ENCODE measurements at regions not wholly inside any gene's neighbourhood (a gene's known extent, or its start where the extent isn't known, plus 50 kb on each side); places are given as distances from the start of the nearest gene placed in this dataset.

DNA sequence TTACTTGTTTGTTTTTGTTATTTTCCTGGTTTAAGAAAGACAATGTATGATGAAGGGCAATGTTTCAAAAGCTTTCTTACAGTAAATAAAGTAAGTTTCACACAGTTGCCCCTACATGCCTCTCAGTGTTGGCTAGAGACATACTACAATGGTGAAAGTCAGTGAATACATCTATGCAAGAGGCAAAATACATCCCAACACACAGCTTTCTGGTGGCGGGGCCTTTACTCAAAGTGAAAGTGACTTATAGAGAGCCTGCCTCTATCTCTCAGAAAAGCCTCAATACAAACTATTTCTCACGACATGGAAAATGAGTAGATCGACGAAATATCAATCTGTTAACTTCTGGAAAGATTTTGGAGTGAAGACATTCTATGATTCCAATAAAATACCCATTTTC is 122.3 kb downstream of the SLC30A10 start:
- Histone ChIP-seq H3K36me3 (ENCODE audit: low read depth, low read length) (no peaks in the 10 kb centered on the region), H3K79me2 (ENCODE audit: low read length) (no peaks in the 10 kb centered on the region), H3F3A (ENCODE audit: low read length, unreplicated experiment) (no peaks in the 10 kb centered on the region), H4K20me1 (ENCODE audit: low read length) (no peaks in the 10 kb centered on the region), H3K27me3 (ENCODE audit: low read length) (no peaks in the 10 kb centered on the region), H2AFZ (ENCODE audit: low read length) (no peak overlapping the region), H3K9me2 (replicated peaks; ENCODE audit: low read length) (no peaks in the 10 kb centered on the region), H3K4me2 (ENCODE audit: low read length) (no peak overlapping the region), H3K27ac (ENCODE audit: low read length) (no peak overlapping the region), H3K4me3 (ENCODE audit: low read length) (no peak overlapping the region), H3K9ac (ENCODE audit: low read length) (no peak overlapping the region), H3K4me1 (ENCODE audit: insufficient read depth, low read length) (peaks cover 6% of the 10 kb centered on the region; the same call in 1 of the 2 replicates), H3K9me3 (ENCODE audit: low read length) (no peaks in the 10 kb centered on the region)
- no peak for TF ChIP-seq EZH2phosphoT487 (IDR thresholded peaks at IDR 0.05; ENCODE audit: borderline replicate concordance, low read length)
- TF ChIP-seq, protein P1, sequence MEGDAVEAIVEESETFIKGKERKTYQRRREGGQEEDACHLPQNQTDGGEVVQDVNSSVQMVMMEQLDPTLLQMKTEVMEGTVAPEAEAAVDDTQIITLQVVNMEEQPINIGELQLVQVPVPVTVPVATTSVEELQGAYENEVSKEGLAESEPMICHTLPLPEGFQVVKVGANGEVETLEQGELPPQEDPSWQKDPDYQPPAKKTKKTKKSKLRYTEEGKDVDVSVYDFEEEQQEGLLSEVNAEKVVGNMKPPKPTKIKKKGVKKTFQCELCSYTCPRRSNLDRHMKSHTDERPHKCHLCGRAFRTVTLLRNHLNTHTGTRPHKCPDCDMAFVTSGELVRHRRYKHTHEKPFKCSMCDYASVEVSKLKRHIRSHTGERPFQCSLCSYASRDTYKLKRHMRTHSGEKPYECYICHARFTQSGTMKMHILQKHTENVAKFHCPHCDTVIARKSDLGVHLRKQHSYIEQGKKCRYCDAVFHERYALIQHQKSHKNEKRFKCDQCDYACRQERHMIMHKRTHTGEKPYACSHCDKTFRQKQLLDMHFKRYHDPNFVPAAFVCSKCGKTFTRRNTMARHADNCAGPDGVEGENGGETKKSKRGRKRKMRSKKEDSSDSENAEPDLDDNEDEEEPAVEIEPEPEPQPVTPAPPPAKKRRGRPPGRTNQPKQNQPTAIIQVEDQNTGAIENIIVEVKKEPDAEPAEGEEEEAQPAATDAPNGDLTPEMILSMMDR (conservative IDR thresholded peaks at IDR 0.05; ENCODE audit: low read depth, low read length): no peak
- CTCF ChIA-PET: no interaction called here
- POLR2A ChIA-PET (ENCODE audit: unreplicated experiment): interaction anchor here (0.6 kb wide), 1 partner anchor 71 kb away, joined by 3 read pairs; no protein-coding TSS in a partner anchor
- DNase-seq: no peak
- ATAC-seq: no peak
- intact Hi-C loops (cut with micrococcal nuclease): no loop called here
- no TSS peak for BruUV-seq (replicated peaks)

DNA sequence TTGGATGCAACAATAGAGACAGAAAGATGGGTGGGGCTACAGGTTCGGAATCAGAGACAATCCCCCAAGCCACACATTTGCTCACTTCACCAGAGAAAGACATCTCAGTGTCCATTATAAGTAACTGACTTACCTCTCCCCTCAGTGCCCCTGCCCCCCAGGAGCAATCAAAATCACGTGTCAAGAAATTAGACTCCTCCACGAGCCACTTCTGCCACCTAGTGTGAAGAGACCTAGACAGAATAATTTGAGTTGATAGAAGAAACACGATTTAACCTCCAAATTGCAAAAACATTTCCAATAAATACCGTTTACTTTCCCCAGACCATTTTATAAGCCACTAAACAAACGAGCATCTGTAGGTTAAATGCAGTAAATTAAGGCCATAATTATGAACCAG is 123.2 kb downstream of the SLC30A10 start:
- no peak for TF ChIP-seq EZH2phosphoT487 (IDR thresholded peaks at IDR 0.05; ENCODE audit: borderline replicate concordance, low read length)
- TF ChIP-seq, protein P1 (conservative IDR thresholded peaks at IDR 0.05; ENCODE audit: low read depth, low read length): peak; percentile 97
- no peak overlapping the region for H3K4me2 ChIP-seq (ENCODE audit: low read length)
- BruUV-seq (replicated peaks): no TSS peak
- H3K27ac ChIP-seq (ENCODE audit: low read length): no peak overlapping the region
- H3K4me1 ChIP-seq (ENCODE audit: insufficient read depth, low read length): peaks cover 6% of the 10 kb centered on the region; the same call in 1 of the 2 replicates
- no peak overlapping the region for H3K9ac ChIP-seq (ENCODE audit: low read length)
- ChIA-PET POLR2A (ENCODE audit: unreplicated experiment) (no interaction called here), CTCF (no interaction called here)
- no peaks in the 10 kb centered on the region for H3F3A ChIP-seq (ENCODE audit: low read length, unreplicated experiment)
- H3K36me3 ChIP-seq (ENCODE audit: low read depth, low read length): no peaks in the 10 kb centered on the region
- no peaks in the 10 kb centered on the region for H3K79me2 ChIP-seq (ENCODE audit: low read length)
- H2AFZ ChIP-seq (ENCODE audit: low read length): no peak overlapping the region
- DNase-seq (peak; percentile 68), ATAC-seq (peak; percentile 50; the same call in 1 of the 2 replicates)
- intact Hi-C loops (cut with micrococcal nuclease): no loop called here
- H3K9me2 ChIP-seq (replicated peaks; ENCODE audit: low read length): no peaks in the 10 kb centered on the region
- H3K27me3 ChIP-seq (ENCODE audit: low read length): no peaks in the 10 kb centered on the region
- H3K4me3 ChIP-seq (ENCODE audit: low read length): no peak overlapping the region
- no peaks in the 10 kb centered on the region for H3K9me3 ChIP-seq (ENCODE audit: low read length)
- H4K20me1 ChIP-seq (ENCODE audit: low read length): no peaks in the 10 kb centered on the region

DNA sequence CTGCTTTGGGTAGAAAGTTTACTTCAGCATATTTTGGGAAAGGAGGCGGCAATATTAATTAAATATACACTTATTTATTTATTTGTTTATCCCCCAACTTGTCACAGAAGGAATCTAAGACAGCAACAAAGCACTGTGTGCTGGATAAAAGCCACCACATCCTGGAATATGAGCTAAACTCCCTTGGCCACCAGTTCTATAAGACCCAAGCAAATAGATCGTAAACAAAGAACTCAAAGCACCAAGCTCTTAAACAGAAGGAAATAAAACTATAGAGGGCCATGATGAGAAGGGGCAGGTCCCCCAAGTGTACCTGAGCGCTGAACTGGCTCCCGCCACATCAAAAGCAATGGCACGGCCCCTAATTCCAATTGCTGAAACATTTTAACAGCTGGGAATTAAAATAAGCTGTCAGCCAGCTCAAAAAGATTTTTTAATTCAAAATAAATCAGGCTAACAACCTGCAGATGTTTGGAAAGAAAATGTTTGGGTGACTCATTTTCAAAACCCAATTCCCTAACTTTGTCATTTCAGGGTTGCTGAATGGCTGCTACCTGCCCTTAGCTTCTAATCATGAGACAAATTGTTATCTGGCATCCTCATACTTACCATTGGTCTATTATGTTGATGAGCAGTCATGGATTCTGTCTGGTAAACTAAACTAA is 127.1 kb downstream of the SLC30A10 start:
- no peak for ATAC-seq
- POLR2A ChIA-PET (ENCODE audit: unreplicated experiment): interaction anchor here (0.7 kb wide), 1 partner anchor 1494 kb away, joined by 15 read pairs; no protein-coding TSS in a partner anchor
- BruUV-seq (replicated peaks): no TSS peak
- Histone ChIP-seq H3K4me3 (ENCODE audit: low read length) (no peak overlapping the region), H3K4me1 (ENCODE audit: insufficient read depth, low read length) (peaks cover 16% of the 10 kb centered on the region), H2AFZ (ENCODE audit: low read length) (no peak overlapping the region), H3K9me3 (ENCODE audit: low read length) (no peaks in the 10 kb centered on the region), H3K4me2 (ENCODE audit: low read length) (no peak overlapping the region), H3K36me3 (ENCODE audit: low read depth, low read length) (no peaks in the 10 kb centered on the region), H3K9me2 (replicated peaks; ENCODE audit: low read length) (no peaks in the 10 kb centered on the region), H3K9ac (ENCODE audit: low read length) (no peak overlapping the region), H3F3A (ENCODE audit: low read length, unreplicated experiment) (no peaks in the 10 kb centered on the region), H4K20me1 (ENCODE audit: low read length) (no peaks in the 10 kb centered on the region), H3K79me2 (ENCODE audit: low read length) (no peaks in the 10 kb centered on the region), H3K27ac (ENCODE audit: low read length) (no peak overlapping the region), H3K27me3 (ENCODE audit: low read length) (no peaks in the 10 kb centered on the region)
- TF ChIP-seq, protein P1 (conservative IDR thresholded peaks at IDR 0.05; ENCODE audit: low read depth, low read length): no peak
- intact Hi-C loops (cut with micrococcal nuclease): no loop called here
- CTCF ChIA-PET: interaction anchor here (0.7 kb wide), 1 partner anchor 140 kb away, joined by 3 read pairs; no protein-coding TSS in a partner anchor
- no peak for DNase-seq

Measured in PC-3 (cell line).